ENCODE measurements at regions not wholly inside any gene's neighbourhood (a gene's known extent, or its start where the extent isn't known, plus 50 kb on each side); places are given as distances from the start of the nearest gene placed in this dataset.

GRCh38 chr6:56865081-56865875 is 89.6 kb upstream of the BEND6 start:
- TF ChIP-seq, protein P1, sequence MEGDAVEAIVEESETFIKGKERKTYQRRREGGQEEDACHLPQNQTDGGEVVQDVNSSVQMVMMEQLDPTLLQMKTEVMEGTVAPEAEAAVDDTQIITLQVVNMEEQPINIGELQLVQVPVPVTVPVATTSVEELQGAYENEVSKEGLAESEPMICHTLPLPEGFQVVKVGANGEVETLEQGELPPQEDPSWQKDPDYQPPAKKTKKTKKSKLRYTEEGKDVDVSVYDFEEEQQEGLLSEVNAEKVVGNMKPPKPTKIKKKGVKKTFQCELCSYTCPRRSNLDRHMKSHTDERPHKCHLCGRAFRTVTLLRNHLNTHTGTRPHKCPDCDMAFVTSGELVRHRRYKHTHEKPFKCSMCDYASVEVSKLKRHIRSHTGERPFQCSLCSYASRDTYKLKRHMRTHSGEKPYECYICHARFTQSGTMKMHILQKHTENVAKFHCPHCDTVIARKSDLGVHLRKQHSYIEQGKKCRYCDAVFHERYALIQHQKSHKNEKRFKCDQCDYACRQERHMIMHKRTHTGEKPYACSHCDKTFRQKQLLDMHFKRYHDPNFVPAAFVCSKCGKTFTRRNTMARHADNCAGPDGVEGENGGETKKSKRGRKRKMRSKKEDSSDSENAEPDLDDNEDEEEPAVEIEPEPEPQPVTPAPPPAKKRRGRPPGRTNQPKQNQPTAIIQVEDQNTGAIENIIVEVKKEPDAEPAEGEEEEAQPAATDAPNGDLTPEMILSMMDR (conservative IDR thresholded peaks at IDR 0.05; ENCODE audit: low read depth, low read length) = no peak
- TF ChIP-seq EZH2 (IDR thresholded peaks at IDR 0.05; ENCODE audit: borderline replicate concordance, low read depth, low read length, poor library complexity, severe bottlenecking) = no peak
